B cell (primary cell): ENCODE measurements at regions not wholly inside any gene's neighbourhood (a gene's known extent, or its start where the extent isn't known, plus 50 kb on each side); places are given as distances from the start of the nearest gene placed in this dataset.

Experiments
- EZH2 ChIP-seq: IDR thresholded peaks from 2 replicates; pipeline ENCODE4 v1.6.1; 2012; ENCODE audit warnings: borderline replicate concordance, low read depth, mild to moderate bottlenecking, moderate library complexity, low read length; ENCODE audit not compliant: insufficient read depth, poor library complexity, severe bottlenecking
- TF ChIP-seq, protein P1 (sequence below): fragments of 200-600 bp; IDR thresholded peaks from one replicate; pipeline ENCODE4 v1.8.0; 2022; ENCODE audit warnings: antibody characterized with exemption, mild to moderate bottlenecking

DNA sequence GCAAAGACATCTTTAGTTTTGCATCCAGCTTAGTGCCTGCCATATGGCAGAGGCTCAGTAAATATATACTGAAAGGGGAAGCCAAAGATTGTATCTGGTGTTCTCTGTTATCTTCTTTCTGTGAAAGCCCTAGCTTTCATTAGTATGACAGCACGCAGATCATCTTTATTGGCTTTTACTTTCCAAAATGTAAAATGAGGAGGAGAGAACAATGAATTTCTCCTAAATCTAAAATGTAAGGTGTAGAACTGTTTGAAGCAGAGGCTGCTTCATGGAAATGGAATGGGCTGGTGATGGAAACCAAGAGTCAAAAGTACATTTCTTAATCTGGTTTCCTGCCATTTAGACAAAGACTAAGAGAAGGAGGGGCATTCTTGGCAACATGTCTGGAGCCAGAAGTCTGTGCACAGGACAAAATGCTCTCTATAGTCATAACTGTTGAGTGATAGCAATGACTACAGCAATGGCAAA lies 1029.9 kb upstream of the PIK3C3 start:
- TF ChIP-seq, protein P1, sequence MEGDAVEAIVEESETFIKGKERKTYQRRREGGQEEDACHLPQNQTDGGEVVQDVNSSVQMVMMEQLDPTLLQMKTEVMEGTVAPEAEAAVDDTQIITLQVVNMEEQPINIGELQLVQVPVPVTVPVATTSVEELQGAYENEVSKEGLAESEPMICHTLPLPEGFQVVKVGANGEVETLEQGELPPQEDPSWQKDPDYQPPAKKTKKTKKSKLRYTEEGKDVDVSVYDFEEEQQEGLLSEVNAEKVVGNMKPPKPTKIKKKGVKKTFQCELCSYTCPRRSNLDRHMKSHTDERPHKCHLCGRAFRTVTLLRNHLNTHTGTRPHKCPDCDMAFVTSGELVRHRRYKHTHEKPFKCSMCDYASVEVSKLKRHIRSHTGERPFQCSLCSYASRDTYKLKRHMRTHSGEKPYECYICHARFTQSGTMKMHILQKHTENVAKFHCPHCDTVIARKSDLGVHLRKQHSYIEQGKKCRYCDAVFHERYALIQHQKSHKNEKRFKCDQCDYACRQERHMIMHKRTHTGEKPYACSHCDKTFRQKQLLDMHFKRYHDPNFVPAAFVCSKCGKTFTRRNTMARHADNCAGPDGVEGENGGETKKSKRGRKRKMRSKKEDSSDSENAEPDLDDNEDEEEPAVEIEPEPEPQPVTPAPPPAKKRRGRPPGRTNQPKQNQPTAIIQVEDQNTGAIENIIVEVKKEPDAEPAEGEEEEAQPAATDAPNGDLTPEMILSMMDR = no peak
- TF ChIP-seq EZH2 = no peak
